GM23338 (cell line): ENCODE measurements at regions not wholly inside any gene's neighbourhood (a gene's known extent, or its start where the extent isn't known, plus 50 kb on each side); places are given as distances from the start of the nearest gene placed in this dataset.

Experiments used
- CTCF ChIP-seq, 2 experiments: fragments of 200-600 bp in 1 of 2; sonication (generic) in 1 of 2; conservative IDR thresholded peaks; 2 replicates each; pipeline versions ENCODE4 v1.5.1 to v1.6.1; 2016 to 2017; ENCODE audit warnings: antibody characterized with exemption in 2 of 2, low read depth in 2 of 2, mild to moderate bottlenecking in 2 of 2, moderate library complexity in 1 of 2
- EZH2phosphoT487 ChIP-seq: fragments of 200-600 bp; sonication (generic); IDR thresholded peaks from one replicate; pipeline ENCODE4 v1.8.1; 2018; ENCODE audit warnings: antibody characterized with exemption; ENCODE audit not compliant: unreplicated experiment
- REST ChIP-seq: IDR thresholded peaks from one replicate; pipeline ENCODE4 v1.6.1; 2018; ENCODE audit warnings: antibody characterized with exemption; ENCODE audit not compliant: unreplicated experiment

GRCh38 chrX:150119323-150119722, 181.0 kb upstream of the EOLA2 start:
- TF ChIP-seq CTCF (conservative IDR thresholded peaks at IDR 0.05; ENCODE audit: low read depth in 2 of 2) (no peak), EZH2phosphoT487 (no peak), REST (no peak)
